NCI-H82 treated with DMSO at 0.1 percent for 48 hours (cell line): ENCODE measurements at regions not wholly inside any gene's neighbourhood (a gene's known extent, or its start where the extent isn't known, plus 50 kb on each side); places are given as distances from the start of the nearest gene placed in this dataset.
"Not testable (repeated sequence)": the region's sequence is repeated elsewhere in the genome, so short reads cannot be mapped to it uniquely, and the experiment has no call there.

Experiments used
- DNase-seq: peaks from one replicate; lab custom pipeline; 2025; ENCODE audit not compliant: unreplicated experiment; lab: John Stamatoyannopoulos, UW

GRCh38 chr21:15650735-15651134, 79.0 kb upstream of the USP25 start:
- no peak for DNase-seq

GRCh38 chr21:15651172-15651571, 78.6 kb upstream of the USP25 start:
- DNase-seq = no peak

- DNase-seq = no peak
Observed at GRCh38 chr21:15653710-15654109, 76.1 kb upstream of the USP25 start.

- DNase-seq = no peak
Observed at GRCh38 chr21:15654171-15654570, 75.6 kb upstream of the USP25 start.

GRCh38 chr21:15659753-15660422, 69.9 kb upstream of the USP25 start:
- DNase-seq = no peak

GRCh38 chr21:15660423-15660804, 69.4 kb upstream of the USP25 start:
- no peak for DNase-seq

GRCh38 chr21:15667010-15667409, 62.8 kb upstream of the USP25 start:
- DNase-seq = no peak

GRCh38 chr21:15667819-15668218, 62.0 kb upstream of the USP25 start:
- no peak for DNase-seq

GRCh38 chr21:15669247-15669646, 60.5 kb upstream of the USP25 start:
- DNase-seq = no peak

GRCh38 chr21:15671188-15671587, 58.6 kb upstream of the USP25 start:
- no peak for DNase-seq

- DNase-seq = not testable (repeated sequence)
Observed at GRCh38 chr21:15672578-15672977, 57.2 kb upstream of the USP25 start.

GRCh38 chr21:15676935-15677334, 52.8 kb upstream of the USP25 start:
- DNase-seq = no peak

- no peak for DNase-seq
Observed at GRCh38 chr21:15679630-15680029, 50.2 kb upstream of the USP25 start.
